IgD-negative memory B cell (primary cell): ENCODE measurements at regions not wholly inside any gene's neighbourhood (a gene's known extent, or its start where the extent isn't known, plus 50 kb on each side); places are given as distances from the start of the nearest gene placed in this dataset.
"Not testable (repeated sequence)": the region's sequence is repeated elsewhere in the genome, so short reads cannot be mapped to it uniquely, and the experiment has no call there.

Experiments
- H3K27ac Mint-ChIP-seq, 3 donors: one replicate each; pipeline ENCODE4 v1.8.0; 2020 to 2022; ENCODE audit warnings: mild to moderate bottlenecking in 3 of 3, mixed read lengths in 3 of 3, moderate library complexity in 1 of 3
- H3K27me3 Mint-ChIP-seq: one replicate; pipeline ENCODE4 v1.8.0; 2021; ENCODE audit warnings: mixed read lengths
- H3K36me3 Mint-ChIP-seq: one replicate; pipeline ENCODE4 v1.8.0; 2020; ENCODE audit warnings: mild to moderate bottlenecking, mixed read lengths
- H3K4me1 Mint-ChIP-seq, 3 donors: one replicate each; pipeline ENCODE4 v1.8.0; 2020 to 2022; ENCODE audit warnings: mixed read lengths in 3 of 3, mild to moderate bottlenecking in 1 of 3
- H3K4me3 Mint-ChIP-seq, 4 donors: one replicate each; pipeline ENCODE4 v1.8.0; 2020 to 2022; ENCODE audit warnings: mild to moderate bottlenecking in 4 of 4, mixed read lengths in 4 of 4, moderate library complexity in 3 of 4
- H3K9me3 Mint-ChIP-seq, 3 donors: one replicate each; pipeline ENCODE4 v1.8.0; 2020 to 2021; ENCODE audit warnings: mixed read lengths in 3 of 3, mild to moderate bottlenecking in 1 of 3

DNA sequence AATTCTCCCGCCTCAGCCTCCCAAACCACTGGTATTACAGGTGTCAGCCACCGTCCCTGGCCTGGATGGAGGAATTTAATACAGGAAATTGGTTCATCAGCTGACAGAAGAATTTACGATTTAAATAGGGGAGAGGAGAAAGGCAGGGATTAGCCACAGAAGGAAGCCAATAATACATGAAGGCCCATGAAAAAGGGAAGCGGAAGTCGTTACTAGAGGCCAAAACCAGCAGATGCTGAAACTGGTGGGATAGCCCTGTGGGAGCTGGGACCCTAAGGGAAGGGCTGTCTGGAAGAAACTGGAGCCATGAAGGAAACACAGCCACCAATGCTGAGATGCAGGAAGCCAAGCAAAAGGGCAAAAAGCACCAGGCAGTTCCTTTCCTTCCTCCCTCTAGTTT, 163.7 kb upstream of the RMP24 start:
- Mint-ChIP-seq H3K36me3 (no peaks in the 10 kb centered on the region), H3K27ac (no peak overlapping the region), H3K4me3 (peak overlapping the region in 1 of 4 donors; percentile 2), H3K9me3 (peaks cover 0 to 2% (median 0%) of the 10 kb centered on the region in 3 donors), H3K27me3 (peaks cover 18% of the 10 kb centered on the region), H3K4me1 (peaks cover 11 to 22% (median 11%) of the 10 kb centered on the region in 3 donors)

DNA sequence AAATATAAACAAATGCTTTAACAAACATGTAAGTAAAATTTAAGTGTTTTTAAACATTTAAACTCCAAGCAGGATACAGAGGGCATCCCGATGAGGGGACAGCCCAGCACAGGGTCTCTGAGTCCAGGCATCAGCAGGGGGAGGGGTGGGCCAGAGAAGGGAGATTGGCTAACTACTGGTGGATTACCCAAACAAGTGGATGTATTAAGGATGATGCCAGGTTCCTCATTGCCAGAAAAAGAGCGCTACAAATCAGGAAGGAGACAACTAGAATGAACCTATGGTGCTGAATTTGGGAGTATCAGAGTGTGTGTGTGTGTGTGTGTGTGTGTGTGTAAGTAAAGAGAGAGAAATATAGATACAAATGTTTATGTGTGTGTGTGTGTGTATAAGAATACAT, 162.0 kb upstream of the RMP24 start:
- no peaks in the 10 kb centered on the region for H3K9me3 Mint-ChIP-seq
- no peaks in the 10 kb centered on the region for H3K36me3 Mint-ChIP-seq
- H3K4me1 Mint-ChIP-seq = peaks cover 11 to 22% (median 11%) of the 10 kb centered on the region in 3 donors
- H3K27me3 Mint-ChIP-seq = peaks cover 17% of the 10 kb centered on the region
- H3K4me3 Mint-ChIP-seq = no peak overlapping the region
- H3K27ac Mint-ChIP-seq = no peak overlapping the region

DNA sequence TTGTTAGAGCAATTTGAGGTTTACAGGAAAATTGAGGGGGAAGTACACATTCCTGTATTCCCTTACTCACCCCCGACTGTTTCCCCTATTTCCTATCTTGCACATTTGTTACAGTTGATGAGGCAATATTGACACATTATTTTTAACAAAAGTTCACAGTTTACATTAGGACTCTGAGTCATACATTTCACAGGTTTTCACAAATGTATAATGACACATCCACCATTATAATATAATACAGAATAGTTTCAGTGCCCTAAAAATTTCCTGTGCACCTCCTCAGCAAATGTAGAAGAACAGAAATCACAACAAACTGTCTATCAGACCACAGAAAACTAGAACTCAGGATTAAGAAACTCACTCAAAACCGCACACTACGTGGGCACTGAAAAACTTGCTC, 160.6 kb upstream of the RMP24 start:
- no peaks in the 10 kb centered on the region for H3K36me3 Mint-ChIP-seq
- peaks cover 11 to 22% (median 11%) of the 10 kb centered on the region in 3 donors for H3K4me1 Mint-ChIP-seq
- H3K4me3 Mint-ChIP-seq = no peak overlapping the region
- H3K27ac Mint-ChIP-seq = no peak overlapping the region
- no peaks in the 10 kb centered on the region for H3K9me3 Mint-ChIP-seq
- peaks cover 15% of the 10 kb centered on the region for H3K27me3 Mint-ChIP-seq

DNA sequence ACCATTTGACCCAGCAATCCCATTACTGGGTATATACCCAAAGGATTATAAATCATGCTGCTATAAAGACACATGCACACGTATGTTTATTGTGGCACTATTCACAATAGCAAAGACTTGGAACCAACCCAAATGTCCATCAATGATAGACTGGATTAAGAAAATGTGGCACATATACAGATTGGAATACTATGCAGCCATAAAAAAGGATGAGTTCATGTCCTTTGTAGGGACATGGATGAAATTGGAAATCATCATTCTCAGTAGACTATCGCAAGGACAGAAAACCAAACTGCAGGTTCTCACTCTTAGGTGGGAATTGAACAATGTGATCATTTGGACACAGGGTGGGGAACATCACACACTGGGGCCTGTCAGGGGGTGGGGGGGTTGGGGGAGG, 157.5 kb upstream of the RMP24 start:
- not testable (repeated sequence) for H3K4me3 Mint-ChIP-seq, H3K27me3 Mint-ChIP-seq, H3K27ac Mint-ChIP-seq, H3K36me3 Mint-ChIP-seq, H3K4me1 Mint-ChIP-seq, H3K9me3 Mint-ChIP-seq

DNA sequence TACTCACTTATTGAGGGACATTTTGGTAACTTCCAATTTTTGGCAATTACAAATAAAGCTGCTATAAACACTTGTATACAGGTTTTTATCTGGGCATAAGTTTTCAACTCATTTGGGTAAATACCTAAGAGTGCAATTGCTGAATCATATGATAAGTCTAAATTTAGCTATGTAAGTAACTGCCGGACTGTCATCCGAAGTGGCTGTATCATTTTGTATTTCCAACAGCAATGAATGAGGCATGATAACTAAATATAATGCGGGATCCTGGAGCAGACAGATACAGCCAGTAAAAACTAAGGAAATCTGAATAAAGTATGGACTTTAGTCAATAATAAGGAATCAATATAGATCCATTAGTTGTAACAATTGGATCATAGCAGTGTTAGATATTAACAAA, 156.5 kb upstream of the RMP24 start:
- no peak overlapping the region for H3K27ac Mint-ChIP-seq
- peaks cover 8% of the 10 kb centered on the region for H3K27me3 Mint-ChIP-seq
- H3K9me3 Mint-ChIP-seq = no peaks in the 10 kb centered on the region
- peaks cover 0 to 7% (median 0%) of the 10 kb centered on the region in 3 donors for H3K4me1 Mint-ChIP-seq
- H3K4me3 Mint-ChIP-seq = no peak overlapping the region
- H3K36me3 Mint-ChIP-seq = no peaks in the 10 kb centered on the region

DNA sequence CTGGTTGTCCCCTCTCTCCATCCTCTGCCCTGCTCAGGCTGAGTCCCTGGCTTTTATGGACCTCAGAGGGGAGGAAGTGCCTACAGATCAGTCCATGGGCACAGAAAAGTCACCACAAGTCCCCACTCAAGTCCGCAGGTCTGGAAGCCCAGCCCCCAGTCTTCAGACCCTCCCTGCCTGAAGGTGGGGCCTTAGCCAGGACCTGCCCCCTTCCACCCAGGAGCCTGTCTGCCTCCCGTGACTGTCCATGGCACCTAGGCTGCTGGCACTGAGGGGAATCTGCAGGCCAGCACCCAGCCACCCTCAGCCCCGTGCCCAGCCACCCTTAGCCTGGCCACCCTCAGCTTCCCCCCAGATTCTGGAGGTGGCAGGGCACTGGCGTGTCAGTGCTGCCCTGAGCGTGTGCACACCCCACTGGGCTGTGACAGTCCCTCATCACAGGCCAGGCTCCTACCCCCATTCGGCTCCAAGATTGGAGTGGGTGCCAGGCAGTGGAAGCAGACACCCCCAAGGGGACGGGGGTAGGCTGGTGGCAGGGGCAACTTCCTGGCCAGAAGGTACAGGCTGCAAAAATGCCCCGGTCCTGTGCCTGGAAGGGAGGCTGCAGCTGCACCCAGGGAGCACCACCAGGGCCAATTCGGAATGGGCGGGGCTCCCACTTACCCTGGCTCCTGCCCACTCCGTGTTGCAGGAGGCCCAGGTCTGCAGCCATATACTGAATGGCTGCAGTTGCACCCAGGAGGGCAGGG, 154.7 kb upstream of the RMP24 start:
- Mint-ChIP-seq H3K27ac (no peak overlapping the region), H3K4me3 (no peak overlapping the region), H3K9me3 (no peaks in the 10 kb centered on the region), H3K4me1 (peaks cover 0 to 7% (median 0%) of the 10 kb centered on the region in 3 donors), H3K36me3 (no peaks in the 10 kb centered on the region), H3K27me3 (peaks cover 2% of the 10 kb centered on the region)

DNA sequence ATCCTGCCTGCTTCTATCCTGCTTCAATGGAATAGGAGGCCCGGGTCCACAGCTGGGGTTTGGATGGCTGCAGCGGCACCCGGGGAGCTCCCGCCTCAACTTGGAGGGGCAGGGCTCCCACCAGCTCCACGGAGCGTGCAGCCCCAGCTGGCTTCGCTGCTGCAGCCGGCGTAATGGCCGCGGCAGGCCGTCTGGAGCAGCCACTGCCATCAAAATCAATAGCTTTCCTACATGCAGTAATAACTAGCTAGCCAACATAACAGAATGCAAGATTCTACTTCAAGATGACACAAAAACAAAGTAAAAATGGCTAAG, 154.2 kb upstream of the RMP24 start:
- Mint-ChIP-seq H3K27ac (no peak overlapping the region), H3K4me1 (peaks cover 0 to 3% (median 0%) of the 10 kb centered on the region in 3 donors), H3K4me3 (no peak overlapping the region), H3K36me3 (no peaks in the 10 kb centered on the region), H3K27me3 (peaks cover 2% of the 10 kb centered on the region), H3K9me3 (no peaks in the 10 kb centered on the region)

DNA sequence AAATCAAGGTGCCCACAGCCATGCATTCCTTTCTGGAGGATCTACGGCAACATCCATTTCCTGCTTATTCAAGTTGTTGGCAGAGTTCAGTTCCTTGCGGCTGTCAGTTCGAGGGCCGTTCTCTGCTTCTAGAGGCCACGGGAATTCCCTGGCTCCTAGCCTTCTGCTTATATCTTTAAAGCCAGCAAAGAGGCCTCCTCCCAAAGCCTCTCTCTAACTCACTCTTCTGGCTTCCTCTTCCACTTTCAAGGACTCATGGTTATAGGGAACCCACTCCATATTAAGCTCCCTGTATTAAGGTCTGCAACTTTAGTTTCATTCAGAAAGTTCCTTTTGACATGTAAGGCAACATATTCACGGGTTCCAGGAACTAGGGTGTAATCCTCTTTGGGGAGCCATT, 150.1 kb upstream of the RMP24 start:
- Mint-ChIP-seq H3K27ac (no peak overlapping the region), H3K36me3 (no peaks in the 10 kb centered on the region), H3K4me3 (no peak overlapping the region), H3K9me3 (no peaks in the 10 kb centered on the region), H3K27me3 (no peaks in the 10 kb centered on the region), H3K4me1 (no peaks in the 10 kb centered on the region)

DNA sequence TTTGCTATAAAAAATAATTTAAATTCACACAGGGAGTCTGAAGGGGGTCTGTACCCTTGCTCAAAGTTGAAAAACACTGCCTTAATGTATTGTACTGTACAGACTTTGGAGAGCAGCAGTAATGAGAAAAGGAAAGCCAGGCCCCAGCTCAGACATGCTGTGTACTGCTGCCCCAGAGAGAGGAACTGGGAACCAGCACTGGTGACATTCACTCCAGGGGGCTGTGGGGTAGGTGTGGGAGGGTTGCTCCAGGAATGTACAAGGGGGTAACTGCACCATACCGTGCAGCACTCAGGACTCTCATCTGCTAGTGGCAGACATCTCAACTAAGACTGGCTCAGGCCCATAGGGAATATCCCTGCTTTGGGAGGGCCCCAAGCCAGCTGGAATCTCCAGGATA, 146.0 kb upstream of the RMP24 start:
- Mint-ChIP-seq H3K4me3 (no peak overlapping the region), H3K36me3 (no peaks in the 10 kb centered on the region), H3K4me1 (no peaks in the 10 kb centered on the region), H3K27ac (no peak overlapping the region), H3K9me3 (peaks cover 2 to 13% (median 2%) of the 10 kb centered on the region in 3 donors), H3K27me3 (no peaks in the 10 kb centered on the region)

DNA sequence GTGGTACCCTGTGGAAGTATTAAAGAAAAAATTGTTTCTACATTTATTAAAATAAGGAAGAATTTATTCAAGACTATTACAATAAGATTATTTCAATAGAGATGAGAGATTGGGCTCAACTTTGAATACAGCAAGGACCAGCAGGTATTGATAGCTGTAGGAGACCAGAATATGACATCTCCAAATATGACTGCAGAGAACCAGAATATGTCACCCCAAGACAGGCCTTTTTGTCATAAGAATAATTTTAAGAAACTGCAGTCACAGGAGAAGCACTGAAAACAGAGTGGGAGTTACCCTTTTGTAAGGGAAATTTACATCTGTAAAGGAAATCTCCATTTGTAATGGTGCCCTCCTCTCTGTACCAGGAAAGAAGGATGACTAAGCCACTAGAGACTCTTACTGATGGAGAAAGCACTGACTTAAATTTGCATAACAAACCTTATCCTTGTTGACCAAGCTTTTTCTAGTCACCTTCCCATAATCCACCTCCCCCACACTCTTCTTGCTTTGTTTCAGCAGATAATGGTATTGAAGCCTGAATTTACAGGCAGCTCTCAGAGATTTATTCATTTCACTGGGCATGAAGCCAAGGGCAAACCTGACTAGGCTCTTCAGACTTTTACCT, 145.1 kb upstream of the RMP24 start:
- Mint-ChIP-seq H3K27me3 (no peaks in the 10 kb centered on the region), H3K27ac (no peak overlapping the region), H3K4me1 (peaks cover 0 to 2% (median 0%) of the 10 kb centered on the region in 3 donors), H3K9me3 (peaks cover 5 to 20% (median 7%) of the 10 kb centered on the region in 3 donors), H3K4me3 (no peak overlapping the region), H3K36me3 (no peaks in the 10 kb centered on the region)

DNA sequence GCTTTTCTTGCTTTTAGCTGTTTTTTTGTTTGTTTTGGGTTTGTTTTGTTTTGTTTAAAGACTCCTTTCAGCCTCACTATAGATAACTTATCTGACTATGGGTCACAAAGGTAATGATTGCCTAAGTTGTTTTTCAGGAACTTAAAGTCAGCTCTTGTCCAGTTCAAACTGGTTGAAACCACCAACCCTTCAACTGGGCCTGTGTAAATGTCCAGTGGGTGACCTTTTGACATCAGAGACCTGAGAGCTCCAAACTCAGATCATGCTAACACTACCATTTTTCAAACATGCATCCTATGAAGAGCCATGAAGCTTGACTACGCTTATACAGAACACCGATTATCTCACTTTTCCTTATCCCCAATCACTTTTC, 144.6 kb upstream of the RMP24 start:
- no peaks in the 10 kb centered on the region for H3K27me3 Mint-ChIP-seq
- peaks cover 5 to 24% (median 12%) of the 10 kb centered on the region in 3 donors for H3K9me3 Mint-ChIP-seq
- H3K4me1 Mint-ChIP-seq = peaks cover 0 to 2% (median 0%) of the 10 kb centered on the region in 3 donors
- peak overlapping the region in 1 of 3 donors; percentile 63 for H3K27ac Mint-ChIP-seq
- H3K4me3 Mint-ChIP-seq = no peak overlapping the region
- no peaks in the 10 kb centered on the region for H3K36me3 Mint-ChIP-seq

DNA sequence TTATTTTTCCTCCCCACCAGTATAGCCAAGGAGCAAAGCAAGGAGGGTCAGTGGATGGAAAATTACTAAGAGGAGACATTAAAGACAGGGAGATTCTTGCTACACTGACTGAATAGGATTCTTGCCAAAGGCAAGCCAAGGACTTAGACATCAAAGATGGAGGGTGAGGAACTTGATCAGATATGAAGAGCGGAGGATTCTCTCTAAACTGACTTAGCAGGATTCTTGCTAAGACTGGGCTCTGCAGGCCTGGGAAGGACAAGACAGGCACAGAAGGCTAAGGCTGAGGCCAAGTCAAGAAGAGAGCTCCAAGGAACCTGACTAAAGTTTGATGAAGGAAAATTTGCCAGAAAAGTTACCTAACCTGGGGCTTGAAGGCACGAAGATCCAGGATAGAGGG, 143.9 kb upstream of the RMP24 start:
- Mint-ChIP-seq H3K9me3 (peaks cover 6 to 30% (median 12%) of the 10 kb centered on the region in 3 donors), H3K4me3 (no peak overlapping the region), H3K27me3 (no peaks in the 10 kb centered on the region), H3K27ac (no peak overlapping the region), H3K36me3 (peaks cover 3% of the 10 kb centered on the region), H3K4me1 (peaks cover 0 to 2% (median 0%) of the 10 kb centered on the region in 3 donors)

DNA sequence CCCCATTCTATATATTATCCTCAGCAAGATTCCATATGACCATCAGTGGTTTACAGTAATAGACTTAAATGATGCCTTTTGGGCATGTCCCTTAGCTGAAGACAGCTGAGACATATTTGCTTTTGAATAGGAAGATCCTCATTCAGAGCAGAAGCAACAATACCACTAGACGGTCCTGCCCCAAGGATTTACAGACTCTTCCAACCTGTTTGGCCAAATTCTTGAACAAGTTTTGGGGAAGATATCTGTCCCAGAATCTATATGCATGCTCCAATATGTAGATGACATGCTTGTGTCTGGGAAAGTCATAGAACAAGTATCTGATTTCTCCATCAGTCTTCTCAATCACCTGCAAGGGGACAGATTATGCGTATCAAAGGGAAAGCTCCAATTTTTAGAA, 137.1 kb upstream of the RMP24 start:
- H3K27me3 Mint-ChIP-seq = no peaks in the 10 kb centered on the region

DNA sequence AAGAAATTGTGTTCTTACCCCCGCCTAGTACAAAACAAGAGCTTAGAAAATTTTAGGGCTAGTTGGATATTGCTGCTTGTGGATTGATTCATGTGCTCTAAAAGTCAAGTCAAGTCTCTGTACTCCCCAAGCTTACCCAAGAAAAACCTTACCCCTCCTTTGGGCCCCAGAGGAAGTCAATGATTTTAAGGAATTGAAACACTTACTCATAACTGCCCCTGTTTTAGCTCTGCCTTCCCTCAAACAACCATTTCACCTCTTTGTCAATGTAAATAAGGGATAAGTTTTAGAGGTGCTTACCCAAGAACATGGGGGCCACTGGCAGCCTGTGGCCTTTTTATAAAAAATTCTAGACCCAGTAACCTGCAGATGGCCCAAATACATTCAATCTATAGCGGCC, 136.6 kb upstream of the RMP24 start:
- Mint-ChIP-seq H3K36me3 (peaks cover 3% of the 10 kb centered on the region), H3K4me1 (peaks cover 2 to 13% (median 7%) of the 10 kb centered on the region in 3 donors), H3K4me3 (no peak overlapping the region), H3K9me3 (peaks cover 4 to 25% (median 13%) of the 10 kb centered on the region in 3 donors), H3K27me3 (no peaks in the 10 kb centered on the region), H3K27ac (no peak overlapping the region)

More for the DNA sequence above, 137.1 kb upstream of the RMP24 start:
- Mint-ChIP-seq H3K9me3 (peaks cover 4 to 25% (median 14%) of the 10 kb centered on the region in 3 donors), H3K4me3 (no peak overlapping the region), H3K36me3 (peaks cover 3% of the 10 kb centered on the region), H3K4me1 (peaks cover 2 to 13% (median 7%) of the 10 kb centered on the region in 3 donors), H3K27ac (no peak overlapping the region)

DNA sequence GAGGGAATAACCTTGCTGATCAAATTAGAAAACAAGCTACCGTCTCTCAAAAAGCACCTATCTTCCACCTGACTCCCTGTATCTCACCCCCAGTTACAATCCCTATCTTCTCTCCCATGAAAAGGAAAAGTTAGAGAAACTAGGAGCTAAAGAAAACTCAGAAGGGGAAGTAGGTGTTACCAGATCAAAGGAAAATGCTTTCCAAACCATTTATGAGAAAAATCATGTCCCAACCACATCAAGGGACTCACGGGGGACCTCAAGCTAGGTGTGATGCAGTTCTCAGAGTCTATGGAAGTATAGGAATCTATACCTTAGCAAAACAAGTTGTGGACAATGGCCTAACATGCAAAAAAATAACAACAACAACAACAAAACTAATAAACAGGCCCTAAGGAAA, 135.5 kb upstream of the RMP24 start:
- Mint-ChIP-seq H3K9me3 (peaks cover 3 to 14% (median 14%) of the 10 kb centered on the region in 3 donors), H3K27ac (no peak overlapping the region), H3K36me3 (peaks cover 3% of the 10 kb centered on the region), H3K4me1 (peaks cover 0 to 13% (median 7%) of the 10 kb centered on the region in 3 donors), H3K27me3 (no peaks in the 10 kb centered on the region), H3K4me3 (no peak overlapping the region)
